CD1c-positive myeloid dendritic cell (primary cell): ENCODE measurements at regions not wholly inside any gene's neighbourhood (a gene's known extent, or its start where the extent isn't known, plus 50 kb on each side); places are given as distances from the start of the nearest gene placed in this dataset.
A peak's percentile ranks its signal among the peaks of the same experiment; 100 is the strongest.

ENCODE experiments used
- DNase-seq: peaks from one replicate; pipeline ENCODE4 v3.0.0-alpha.2; 2016; ENCODE audit errors: extremely low spot score

DNA sequence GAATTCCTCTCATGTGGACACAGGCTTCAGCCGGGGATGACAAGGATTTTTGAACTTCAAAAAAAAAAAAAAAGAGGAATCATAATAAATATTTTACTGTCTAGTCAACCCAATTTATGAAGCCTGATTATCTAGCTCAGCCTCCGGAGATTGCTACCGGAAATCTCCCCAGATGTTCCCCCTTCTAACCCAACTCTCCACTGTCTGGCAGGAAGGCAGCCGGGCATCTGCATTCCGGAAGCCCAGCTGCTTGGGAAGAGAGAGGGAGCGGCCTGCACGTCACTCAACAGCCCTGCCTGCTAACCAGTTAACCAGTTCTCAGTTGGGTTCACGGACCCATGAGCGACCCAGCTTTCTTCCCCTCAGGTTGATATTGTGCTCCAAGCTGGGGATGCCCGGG lies 87.2 kb upstream of the POU3F3 start:
- peak; percentile 14 for DNase-seq

DNA sequence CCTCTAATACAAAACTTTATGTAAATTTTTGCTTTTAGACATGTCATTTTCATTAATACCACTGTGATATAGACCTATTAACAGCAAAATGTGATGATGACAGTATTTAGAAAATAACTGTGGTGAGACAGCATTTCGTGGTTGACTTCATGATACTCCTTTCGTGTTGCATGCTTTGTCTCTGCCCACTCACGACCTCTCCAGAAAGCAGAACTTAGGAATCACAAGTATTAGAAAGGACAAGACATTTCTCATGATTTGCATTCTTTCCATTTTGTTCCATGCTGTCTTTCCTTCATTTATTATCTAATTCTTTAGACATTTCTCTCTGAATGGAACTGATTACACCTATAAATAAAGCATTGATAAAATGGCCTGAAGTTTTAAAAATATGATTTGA lies 85.2 kb upstream of the POU3F3 start:
- peak; percentile 86 for DNase-seq

DNA sequence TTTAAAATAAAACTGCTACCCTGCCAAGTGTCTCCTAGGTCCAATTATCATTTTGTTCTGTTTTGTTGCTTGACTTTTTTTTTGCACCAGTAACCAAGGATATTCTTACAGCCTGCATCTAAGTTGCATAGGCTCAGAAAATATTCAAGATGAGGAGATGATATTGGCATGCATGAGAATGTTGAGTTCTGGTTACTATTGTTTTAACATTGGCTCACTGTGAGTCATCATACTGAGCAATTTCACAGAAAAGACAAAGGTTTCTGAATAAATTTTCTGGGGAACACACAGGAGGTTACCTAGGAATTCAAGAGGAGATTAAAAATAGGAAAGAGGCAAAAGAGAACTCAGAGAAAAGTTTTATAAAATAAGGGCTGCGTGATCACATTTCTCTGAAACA lies 84.8 kb upstream of the POU3F3 start:
- DNase-seq: peak; percentile 77

DNA sequence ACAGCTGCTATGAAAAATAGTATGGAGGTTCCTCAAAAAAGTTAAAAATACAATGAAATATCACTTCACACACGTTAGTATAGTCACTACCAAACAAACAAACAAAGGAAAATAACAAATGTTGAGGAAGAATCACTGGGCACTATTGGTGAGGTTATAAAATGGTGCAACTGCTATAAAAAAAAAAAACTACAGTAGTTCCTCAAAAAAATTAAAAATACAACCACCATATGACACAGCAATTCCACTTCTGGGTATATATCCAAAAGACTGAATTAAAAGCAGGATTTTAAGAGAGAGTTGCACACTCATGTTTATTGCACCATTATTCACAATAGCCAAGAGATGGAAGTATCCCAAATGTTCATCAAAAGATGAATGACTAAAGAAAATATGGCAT lies 80.9 kb upstream of the POU3F3 start:
- peak; percentile 63 for DNase-seq

DNA sequence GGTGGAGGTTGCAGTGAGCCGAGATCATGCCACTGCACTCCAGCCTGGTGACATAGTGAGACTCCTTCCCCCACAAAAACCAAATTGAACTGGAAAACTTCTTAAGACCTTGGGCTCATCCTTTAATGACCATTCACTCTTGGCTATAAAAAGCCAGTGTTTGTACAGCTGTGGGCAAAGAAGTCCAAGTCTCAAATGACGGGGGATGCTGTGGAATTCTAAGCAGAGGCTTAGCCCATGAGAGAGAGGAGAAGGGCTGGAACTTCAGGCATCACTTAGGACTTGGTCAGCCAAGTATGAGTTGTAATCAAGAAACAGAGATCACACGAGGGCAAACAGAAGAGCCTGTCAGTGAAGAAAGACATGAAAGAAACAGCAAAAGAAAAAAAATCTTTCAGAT lies 79.3 kb upstream of the POU3F3 start:
- DNase-seq: no peak

DNA sequence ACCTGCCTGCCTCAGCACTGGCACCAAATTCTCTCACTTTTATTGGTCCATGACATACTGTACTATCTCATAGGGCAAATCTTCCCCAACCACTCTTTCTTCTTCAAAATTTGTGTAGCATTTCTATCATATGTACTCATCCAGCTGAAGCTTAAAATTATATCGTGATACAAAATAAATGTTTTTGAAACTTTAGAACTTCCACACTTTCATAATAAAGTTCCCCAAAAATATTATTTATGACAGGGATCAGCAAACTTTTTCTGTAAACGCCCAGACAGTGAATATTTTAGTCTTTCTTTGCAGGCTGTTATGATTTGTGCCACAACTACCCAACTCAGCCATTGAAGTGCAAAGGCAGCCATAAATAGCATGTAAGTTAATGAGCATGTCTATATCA lies 76.2 kb upstream of the POU3F3 start:
- DNase-seq: no peak

DNA sequence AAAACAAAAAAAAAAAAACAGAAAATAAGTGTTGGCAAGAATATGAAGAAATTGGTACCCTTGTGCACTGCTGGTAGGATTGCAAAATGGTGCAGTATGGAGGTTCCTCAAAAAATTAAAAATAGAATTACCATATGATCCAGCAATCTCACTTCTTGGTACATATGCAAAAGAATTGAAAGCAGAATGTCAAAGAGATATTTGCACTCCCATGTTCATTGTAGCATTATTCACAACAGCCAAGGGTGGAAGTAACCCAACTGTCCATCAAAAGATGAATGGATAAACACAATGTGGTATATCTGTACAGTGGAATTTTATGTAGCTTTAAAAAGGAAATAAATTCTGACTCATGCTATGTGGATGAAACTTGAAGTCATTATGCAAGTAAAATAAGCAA lies 72.8 kb upstream of the POU3F3 start:
- DNase-seq: peak; percentile 69

DNA sequence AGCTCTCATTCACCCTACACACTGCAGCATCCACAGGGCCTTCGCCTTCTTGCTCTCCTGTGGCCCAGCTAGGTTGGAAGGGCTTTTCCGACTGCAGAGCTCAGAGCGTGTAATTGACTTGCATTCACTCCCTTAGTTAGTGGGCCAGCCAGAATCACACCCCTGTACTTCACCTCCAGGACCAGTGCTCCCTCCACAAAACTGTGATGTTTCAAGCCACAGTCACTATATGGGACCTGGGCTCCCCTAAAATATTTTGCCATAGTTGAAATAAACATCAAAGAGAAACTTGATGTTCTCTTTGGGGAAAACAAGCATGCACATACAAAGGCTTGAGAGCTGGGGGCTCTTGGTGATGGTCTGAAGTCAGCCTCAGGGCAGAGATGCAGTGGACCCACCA lies 69.7 kb upstream of the POU3F3 start:
- DNase-seq: no peak

DNA sequence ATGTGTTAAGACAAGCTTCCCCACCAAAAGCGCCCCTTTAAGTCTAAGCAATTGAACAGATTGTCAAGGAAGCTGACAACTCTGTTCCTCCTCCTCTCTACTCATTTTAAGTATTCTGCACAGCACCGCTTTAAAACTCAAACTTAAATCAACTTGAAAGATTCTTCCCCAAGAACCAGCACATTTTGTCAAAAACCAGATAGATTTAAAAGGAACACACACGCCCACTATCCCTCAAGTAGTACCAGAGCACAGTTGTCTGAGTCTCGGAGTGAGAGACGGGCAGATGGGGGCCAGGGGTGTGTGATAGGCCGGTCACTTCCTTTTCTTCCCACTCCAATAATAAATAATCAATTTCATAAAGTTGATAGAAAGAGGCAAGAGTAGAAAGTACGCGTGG lies 67.7 kb upstream of the POU3F3 start:
- DNase-seq: no peak

DNA sequence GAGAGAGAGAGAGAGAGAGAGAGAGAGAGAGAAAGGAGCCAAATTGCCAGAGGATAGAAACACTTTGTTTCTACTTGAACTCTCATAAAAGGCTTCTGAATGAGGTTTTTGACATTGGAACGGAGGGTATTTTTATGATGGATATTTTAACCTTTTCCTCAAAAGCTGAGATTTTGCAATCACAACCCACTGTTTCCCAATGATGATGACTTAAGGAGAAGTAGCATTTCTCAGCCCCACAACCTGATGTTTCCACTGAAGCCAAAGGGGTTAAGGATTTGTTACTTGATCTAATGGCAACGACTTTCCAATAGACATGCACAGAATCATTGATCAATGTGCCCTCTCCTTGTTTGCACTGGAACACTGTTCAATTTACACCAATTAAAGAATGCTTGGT lies 67.1 kb upstream of the POU3F3 start:
- DNase-seq: peak; percentile 63

DNA sequence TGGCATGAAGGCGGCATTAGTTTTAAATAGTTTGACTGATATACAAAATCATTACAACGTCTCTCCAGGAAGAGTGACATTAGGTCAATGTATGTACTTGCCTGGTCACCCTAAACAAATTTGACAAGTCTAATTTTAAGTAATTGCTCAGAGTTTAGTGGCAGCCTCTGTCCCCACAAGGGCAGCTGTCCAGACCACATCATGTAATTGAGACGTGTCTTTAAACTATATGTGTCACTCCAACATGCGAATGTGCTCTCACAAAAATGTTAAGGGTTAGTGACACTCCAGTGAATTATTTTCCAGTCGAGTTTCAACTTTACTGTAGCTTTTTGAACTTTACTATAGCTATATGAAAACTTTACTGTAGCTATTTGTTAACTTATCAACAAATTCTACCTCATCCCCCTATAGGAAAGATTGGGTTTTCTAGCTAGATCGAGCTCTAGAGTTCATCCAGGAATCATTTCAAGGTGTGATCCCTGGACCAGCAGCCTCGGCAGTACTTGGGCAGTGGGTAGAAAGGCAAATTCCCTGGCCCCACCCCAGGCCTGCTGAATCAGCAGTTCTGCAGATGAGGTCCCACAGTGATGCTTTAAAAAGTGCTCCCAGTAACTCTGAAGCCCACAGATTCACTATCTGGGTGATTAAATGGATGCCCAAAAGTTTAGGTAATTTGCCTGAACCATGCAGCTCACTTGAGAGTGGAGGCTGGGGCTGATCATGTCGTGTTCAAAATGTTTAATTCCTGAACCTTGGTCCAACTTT lies 66.4 kb upstream of the POU3F3 start:
- no peak for DNase-seq

DNA sequence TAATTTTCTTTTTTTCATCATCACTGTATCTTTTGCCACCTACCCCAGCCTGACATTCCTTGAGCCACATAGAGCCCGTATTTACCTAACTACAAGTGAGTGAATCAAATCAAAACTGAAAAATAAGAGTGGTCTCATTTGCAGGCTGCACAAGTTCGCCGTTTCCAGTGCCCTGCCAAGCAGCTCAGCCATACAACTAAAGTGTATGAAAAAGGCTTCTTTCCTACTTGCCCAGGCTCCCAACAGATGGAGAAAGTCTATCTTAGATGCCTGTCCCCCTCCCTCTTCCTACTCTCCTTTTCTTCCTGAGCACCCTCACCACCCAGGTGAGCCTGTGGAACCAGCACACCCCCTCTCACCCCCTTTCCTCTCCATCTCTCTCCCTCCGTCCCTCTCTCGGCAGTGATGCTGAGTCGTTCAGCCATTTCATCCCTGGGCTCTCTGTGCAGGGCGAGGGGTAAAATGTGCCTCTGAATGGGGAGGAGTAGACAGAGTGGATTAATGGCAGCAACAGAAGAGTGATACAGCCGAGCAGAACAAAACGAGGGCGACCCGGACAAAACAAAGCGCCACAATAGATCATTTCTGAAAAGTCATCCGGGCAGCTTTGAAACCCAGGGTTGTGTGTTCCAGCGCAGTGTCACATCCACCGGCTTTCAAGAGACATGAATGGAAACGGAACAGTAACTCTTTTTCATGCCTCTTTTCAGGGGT lies 65.0 kb upstream of the POU3F3 start:
- DNase-seq: no peak

DNA sequence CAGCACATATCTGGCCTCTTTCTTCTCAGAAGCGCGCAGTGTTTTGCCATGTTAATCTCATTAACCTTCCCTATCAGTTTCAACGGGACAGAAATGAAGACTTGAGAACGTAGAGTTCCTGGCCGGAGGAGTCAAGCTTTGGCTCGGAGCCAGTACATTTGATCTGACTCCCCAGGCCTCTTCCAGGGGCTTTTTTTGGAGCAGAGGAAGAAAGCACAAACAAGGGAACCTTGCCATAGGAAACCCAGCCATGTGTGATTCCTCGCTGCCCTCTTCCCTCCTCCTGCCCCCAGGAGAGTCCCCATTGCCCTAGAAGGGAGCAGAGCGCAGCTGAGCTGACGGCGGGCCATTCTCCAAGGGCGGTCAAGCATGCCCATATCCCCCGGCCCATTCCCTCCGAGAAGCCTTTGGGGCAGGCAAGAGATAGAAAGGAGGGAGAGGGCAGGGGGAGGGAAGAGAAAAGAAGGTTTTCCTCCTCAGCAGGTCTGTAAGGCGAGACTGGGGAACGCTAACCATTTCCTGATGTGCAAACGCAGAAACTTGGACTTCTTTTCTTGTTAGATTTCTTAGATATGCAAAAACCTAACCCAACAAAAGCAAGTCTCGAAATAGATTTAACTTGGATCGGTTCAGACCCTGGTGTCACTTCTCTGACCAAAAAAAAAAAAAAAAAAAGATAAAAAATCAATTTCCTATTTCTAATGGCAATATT lies 63.7 kb upstream of the POU3F3 start:
- DNase-seq: no peak

DNA sequence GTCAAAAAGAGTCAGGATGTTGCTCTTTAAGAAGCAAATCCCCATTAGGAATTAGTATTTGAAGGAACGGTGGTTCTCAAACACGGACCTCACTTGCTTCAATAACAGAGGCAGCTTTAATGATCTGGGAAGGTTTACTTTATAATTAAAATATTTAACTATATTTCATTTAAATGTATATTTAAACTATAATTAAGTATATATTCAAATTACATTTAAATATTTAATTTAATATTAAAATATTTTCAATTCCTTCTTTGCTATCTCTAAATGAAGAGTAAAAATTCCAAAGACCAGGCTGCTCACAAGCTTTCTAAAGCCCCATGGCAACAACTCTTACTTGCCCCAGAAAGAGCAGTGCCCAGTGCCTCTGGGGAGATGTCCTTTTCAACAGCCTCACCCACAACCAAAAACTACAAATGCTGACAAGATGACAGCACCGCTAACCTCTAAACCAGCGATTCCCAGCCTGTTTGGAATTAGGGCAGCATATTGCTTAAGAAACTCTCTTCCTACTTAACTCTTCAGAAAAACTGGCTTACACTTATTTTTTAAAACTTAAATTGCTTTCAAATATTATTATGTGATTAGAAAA lies 62.9 kb upstream of the POU3F3 start:
- DNase-seq: no peak

DNA sequence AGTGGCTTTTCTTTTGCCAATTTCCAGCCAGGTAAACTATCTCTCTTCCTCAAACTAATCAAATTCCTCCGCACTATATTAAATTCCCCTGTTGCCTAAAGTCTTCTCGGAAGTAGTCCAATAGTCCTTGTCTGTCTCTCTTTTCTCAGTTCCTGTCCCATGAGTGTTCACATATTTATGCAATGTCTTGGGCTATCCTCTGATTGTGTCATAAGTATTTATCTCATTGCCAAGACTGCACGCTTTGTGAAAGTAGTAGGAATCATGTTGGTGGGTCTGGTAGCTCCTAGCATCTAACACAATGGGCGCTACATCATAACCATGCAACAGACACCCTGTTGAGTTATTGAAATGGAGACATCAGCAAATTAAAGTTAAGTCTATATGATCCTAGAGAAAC lies 59.9 kb upstream of the POU3F3 start:
- peak; percentile 58 for DNase-seq

DNA sequence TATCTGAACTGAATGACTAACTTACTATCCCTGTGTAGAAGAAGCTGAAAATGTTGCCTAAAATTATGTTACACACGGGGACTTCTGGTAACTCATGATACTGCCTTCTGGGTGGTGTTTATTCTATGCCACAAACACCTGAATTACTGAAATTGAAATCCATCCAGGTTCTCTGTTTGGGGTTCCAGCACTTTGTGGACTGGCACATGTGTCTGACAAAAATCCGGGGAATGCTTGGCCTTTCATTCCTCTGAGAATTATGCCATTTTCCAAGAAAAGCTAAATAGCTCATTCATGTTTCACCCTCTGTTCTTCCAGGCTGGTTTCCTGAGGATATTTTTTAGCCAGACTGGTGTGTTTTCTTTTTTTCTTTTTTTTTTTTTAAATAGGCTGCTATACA lies 59.5 kb upstream of the POU3F3 start:
- no peak for DNase-seq
